ENCODE measurements at regions not wholly inside any gene's neighbourhood (a gene's known extent, or its start where the extent isn't known, plus 50 kb on each side); places are given as distances from the start of the nearest gene placed in this dataset.

DNA sequence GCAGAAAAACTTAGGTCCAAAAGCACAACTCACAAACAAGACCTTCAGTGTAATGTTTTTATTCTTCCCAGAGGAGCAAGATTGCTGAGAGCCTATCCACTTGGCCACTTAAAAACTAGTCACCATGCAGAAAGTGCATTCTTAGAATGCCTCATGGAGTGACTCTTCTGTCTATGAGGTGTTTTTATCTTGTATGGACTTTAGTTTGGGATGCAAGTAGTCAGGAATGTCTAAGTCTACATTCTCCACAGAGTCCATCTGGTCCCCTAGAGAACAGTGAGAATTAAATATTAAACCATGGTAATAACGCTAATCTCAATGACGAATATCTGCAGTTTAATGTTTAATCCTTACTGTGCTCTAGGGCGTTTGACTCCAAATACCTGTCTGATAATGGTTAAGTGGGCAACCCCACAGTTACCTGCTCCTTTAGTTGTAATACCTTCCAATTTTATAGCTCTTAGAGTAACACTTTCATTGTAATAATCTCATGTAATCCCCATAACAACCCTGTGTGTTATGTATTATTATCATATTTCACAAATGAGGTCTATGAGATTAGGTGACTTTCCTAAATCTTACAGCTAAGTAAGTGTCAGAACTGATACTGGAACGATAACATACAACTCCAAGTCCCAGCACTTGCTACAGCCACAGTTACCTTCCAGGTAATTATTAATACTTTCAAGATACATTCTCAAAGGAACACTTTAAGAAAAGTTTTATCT lies 235.6 kb upstream of the JADE1 start:
- no peak overlapping the region for H3K27ac ChIP-seq

GRCh38 chr4:128572778-128573241 lies 236.7 kb upstream of the JADE1 start:
- no peak overlapping the region for H3K4me3 ChIP-seq
- TF ChIP-seq, protein P1, sequence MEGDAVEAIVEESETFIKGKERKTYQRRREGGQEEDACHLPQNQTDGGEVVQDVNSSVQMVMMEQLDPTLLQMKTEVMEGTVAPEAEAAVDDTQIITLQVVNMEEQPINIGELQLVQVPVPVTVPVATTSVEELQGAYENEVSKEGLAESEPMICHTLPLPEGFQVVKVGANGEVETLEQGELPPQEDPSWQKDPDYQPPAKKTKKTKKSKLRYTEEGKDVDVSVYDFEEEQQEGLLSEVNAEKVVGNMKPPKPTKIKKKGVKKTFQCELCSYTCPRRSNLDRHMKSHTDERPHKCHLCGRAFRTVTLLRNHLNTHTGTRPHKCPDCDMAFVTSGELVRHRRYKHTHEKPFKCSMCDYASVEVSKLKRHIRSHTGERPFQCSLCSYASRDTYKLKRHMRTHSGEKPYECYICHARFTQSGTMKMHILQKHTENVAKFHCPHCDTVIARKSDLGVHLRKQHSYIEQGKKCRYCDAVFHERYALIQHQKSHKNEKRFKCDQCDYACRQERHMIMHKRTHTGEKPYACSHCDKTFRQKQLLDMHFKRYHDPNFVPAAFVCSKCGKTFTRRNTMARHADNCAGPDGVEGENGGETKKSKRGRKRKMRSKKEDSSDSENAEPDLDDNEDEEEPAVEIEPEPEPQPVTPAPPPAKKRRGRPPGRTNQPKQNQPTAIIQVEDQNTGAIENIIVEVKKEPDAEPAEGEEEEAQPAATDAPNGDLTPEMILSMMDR (IDR thresholded peaks at IDR 0.05), result no peak
- TF ChIP-seq POLR2A (IDR thresholded peaks at IDR 0.05) (no peak), POLR2AphosphoS5 (IDR thresholded peaks at IDR 0.05) (no peak), EP300 (IDR thresholded peaks at IDR 0.05) (no peak)
- peaks cover 26% of the 10 kb centered on the region for H3K4me1 ChIP-seq
- no peaks in the 10 kb centered on the region for H3K27me3 ChIP-seq
- H3K36me3 ChIP-seq, result no peaks in the 10 kb centered on the region
- 74% methylated on average over 3 of the region's 3 CpGs for WGBS
- peak overlapping the region; percentile 11 for H3K27ac ChIP-seq
- no peak for DNase-seq (ENCODE audit: low spot score in 2 of 2)
- H3K9me3 ChIP-seq, result no peaks in the 10 kb centered on the region

More for the DNA sequence above, 235.6 kb upstream of the JADE1 start:
- no peak for DNase-seq (ENCODE audit: low spot score in 2 of 2)
- 87% methylated on average over 4 of the region's 4 CpGs for WGBS
- H3K4me1 ChIP-seq, result peaks cover 26% of the 10 kb centered on the region
- no peaks in the 10 kb centered on the region for H3K9me3 ChIP-seq
- no peaks in the 10 kb centered on the region for H3K36me3 ChIP-seq
- TF ChIP-seq POLR2A (IDR thresholded peaks at IDR 0.05) (no peak), POLR2AphosphoS5 (IDR thresholded peaks at IDR 0.05) (no peak), EP300 (IDR thresholded peaks at IDR 0.05) (no peak)
- TF ChIP-seq, protein P1 (IDR thresholded peaks at IDR 0.05), result no peak
- no peak overlapping the region for H3K4me3 ChIP-seq
- H3K27me3 ChIP-seq, result no peaks in the 10 kb centered on the region

DNA sequence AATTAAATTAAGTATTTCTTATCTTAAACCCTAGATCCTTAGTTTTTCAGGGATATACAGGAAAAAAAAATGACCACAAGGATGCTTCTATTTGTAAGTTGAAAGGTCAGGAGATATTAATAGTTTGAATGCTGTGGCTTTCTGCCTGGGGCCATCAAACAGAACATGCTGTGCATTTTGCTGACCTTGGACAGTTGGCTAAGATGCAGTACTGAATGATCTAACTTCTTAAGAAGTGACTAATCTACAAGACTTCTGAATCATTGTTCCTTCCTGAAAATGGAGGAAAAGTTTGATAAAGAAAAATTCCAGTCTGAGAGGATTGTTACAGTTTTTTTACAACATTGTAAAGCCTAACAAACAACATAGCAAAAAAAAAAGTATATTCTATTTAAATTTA lies 237.8 kb upstream of the JADE1 start:
- H3K27me3 ChIP-seq, result no peaks in the 10 kb centered on the region
- no peaks in the 10 kb centered on the region for H3K36me3 ChIP-seq
- no peak overlapping the region for H3K4me3 ChIP-seq
- DNase-seq (ENCODE audit: low spot score in 2 of 2), result no peak
- no peaks in the 10 kb centered on the region for H3K9me3 ChIP-seq
- peak in 1 of 3 donors; percentile 78 for TF ChIP-seq POLR2AphosphoS5 (IDR thresholded peaks at IDR 0.05)
- TF ChIP-seq, protein P1 (IDR thresholded peaks at IDR 0.05), result no peak
- peaks cover 26% of the 10 kb centered on the region for H3K4me1 ChIP-seq
- H3K27ac ChIP-seq, result peak overlapping the region; percentile 57

DNA sequence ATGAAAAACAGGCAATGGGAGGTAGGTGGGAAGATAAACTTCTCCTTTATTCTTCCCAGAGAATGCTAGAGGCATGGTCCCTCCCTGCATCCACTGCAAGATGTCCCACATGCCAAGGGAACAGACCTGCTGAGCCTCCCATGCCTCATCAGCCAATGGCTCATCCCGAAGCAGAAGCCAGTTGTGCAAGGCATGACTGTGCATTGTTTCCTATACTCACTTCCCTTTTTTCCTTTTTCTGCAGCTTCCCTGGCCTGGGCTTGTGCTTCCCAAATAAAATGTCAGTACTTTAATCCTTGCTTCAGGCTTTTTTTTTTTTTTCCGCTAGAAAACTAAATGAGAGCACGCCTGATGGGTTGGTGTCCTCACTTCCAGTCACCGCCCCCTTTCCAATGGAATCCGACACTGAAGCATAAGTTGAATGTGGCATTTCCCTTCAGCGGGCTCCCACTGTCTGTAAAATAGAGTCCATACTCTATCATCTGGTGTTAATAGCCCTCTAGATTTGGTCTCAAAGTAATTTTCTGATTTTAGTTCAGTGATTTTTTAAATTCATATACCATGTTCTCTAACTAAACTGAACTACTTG lies 239.0 kb upstream of the JADE1 start:
- DNase-seq (ENCODE audit: low spot score in 2 of 2), result no peak
- Histone ChIP-seq H3K36me3 (no peaks in the 10 kb centered on the region), H3K9me3 (no peaks in the 10 kb centered on the region), H3K4me3 (no peak overlapping the region), H3K27ac (no peak overlapping the region), H3K27me3 (no peaks in the 10 kb centered on the region), H3K4me1 (peaks cover 26% of the 10 kb centered on the region)
- TF ChIP-seq POLR2A (IDR thresholded peaks at IDR 0.05), result no peak
- TF ChIP-seq EP300 (IDR thresholded peaks at IDR 0.05), result no peak
- TF ChIP-seq, protein P1 (IDR thresholded peaks at IDR 0.05), result no peak
- no peak for TF ChIP-seq POLR2AphosphoS5 (IDR thresholded peaks at IDR 0.05)
- 65% methylated on average over 6 of the region's 6 CpGs for WGBS

- no peak for DNase-seq (ENCODE audit: low spot score in 2 of 2)
- no peaks in the 10 kb centered on the region for H3K36me3 ChIP-seq
- H3K27me3 ChIP-seq, result no peaks in the 10 kb centered on the region
- peaks cover 12% of the 10 kb centered on the region for H3K4me1 ChIP-seq
- no peak overlapping the region for H3K4me3 ChIP-seq
- no peak overlapping the region for H3K27ac ChIP-seq
- 72% methylated on average over 2 of the region's 2 CpGs for WGBS
- TF ChIP-seq POLR2AphosphoS5 (IDR thresholded peaks at IDR 0.05) (no peak), POLR2A (IDR thresholded peaks at IDR 0.05) (no peak), EP300 (IDR thresholded peaks at IDR 0.05) (no peak)
- TF ChIP-seq, protein P1 (IDR thresholded peaks at IDR 0.05), result no peak
- H3K9me3 ChIP-seq, result no peaks in the 10 kb centered on the region
Measured at GRCh38 chr4:128566693-128567092, 242.8 kb upstream of the JADE1 start.

All from suprapubic skin (tissue), 4 donors.